Stimulated activated CD4-positive, alpha-beta T cell treated with anti-CD3 and anti-CD28 coated beads, TNF-alpha, amount 100 ng/mL, for 4 hours (primary cell): ENCODE measurements at regions not wholly inside any gene's neighbourhood (a gene's known extent, or its start where the extent isn't known, plus 50 kb on each side); places are given as distances from the start of the nearest gene placed in this dataset.
"Not testable (repeated sequence)": the region's sequence is repeated elsewhere in the genome, so short reads cannot be mapped to it uniquely, and the experiment has no call there.

Source experiments
- DNase-seq, 3 experiments: peaks; one replicate each; pipeline ENCODE4 v3.0.0-alpha.2; 2020; ENCODE audit warnings: low read depth in 3 of 3

- no peak for DNase-seq
These were observed 175.8 kb upstream of the ARID1B start for GRCh38 chr6:156601152-156602065.

GRCh38 chr6:156600678-156601077, 176.5 kb upstream of the ARID1B start:
- DNase-seq: no peak

GRCh38 chr6:156599978-156600590, 177.1 kb upstream of the ARID1B start:
- DNase-seq: no peak

GRCh38 chr6:156599366-156599765, 177.8 kb upstream of the ARID1B start:
- no peak for DNase-seq

- DNase-seq: no peak
These were observed 178.4 kb upstream of the ARID1B start for GRCh38 chr6:156598855-156599180.

- no peak for DNase-seq
These were observed 178.9 kb upstream of the ARID1B start for GRCh38 chr6:156598071-156598854.

GRCh38 chr6:156597095-156597494, 180.1 kb upstream of the ARID1B start:
- no peak for DNase-seq

- DNase-seq: no peak
These were observed 181.7 kb upstream of the ARID1B start for GRCh38 chr6:156595476-156595875.

- DNase-seq: no peak
These were observed 183.3 kb upstream of the ARID1B start for GRCh38 chr6:156593893-156594292.

- no peak for DNase-seq
These were observed 184.1 kb upstream of the ARID1B start for GRCh38 chr6:156593127-156593526.

GRCh38 chr6:156590482-156590881, 186.7 kb upstream of the ARID1B start:
- no peak for DNase-seq

GRCh38 chr6:156589281-156589680, 187.9 kb upstream of the ARID1B start:
- DNase-seq: no peak

GRCh38 chr6:156587751-156588301, 189.4 kb upstream of the ARID1B start:
- no peak for DNase-seq

- DNase-seq: no peak
These were observed 190.1 kb upstream of the ARID1B start for GRCh38 chr6:156587071-156587470.

GRCh38 chr6:156585859-156586258, 191.3 kb upstream of the ARID1B start:
- DNase-seq: no peak

GRCh38 chr6:156584121-156584520, 193.1 kb upstream of the ARID1B start:
- not testable (repeated sequence) for DNase-seq

- DNase-seq: no peak
These were observed 194.1 kb upstream of the ARID1B start for GRCh38 chr6:156583083-156583482.

GRCh38 chr6:156582509-156582992, 194.6 kb upstream of the ARID1B start:
- DNase-seq: no peak

GRCh38 chr6:156579564-156579963, 197.6 kb upstream of the ARID1B start:
- no peak for DNase-seq

GRCh38 chr6:156577749-156578148, 199.4 kb upstream of the ARID1B start:
- DNase-seq: no peak

- DNase-seq: no peak
These were observed 201.8 kb upstream of the ARID1B start for GRCh38 chr6:156575361-156575760.

- no peak for DNase-seq
These were observed 212.4 kb upstream of the ARID1B start for GRCh38 chr6:156564807-156565149.
